WERI-Rb-1 (cell line): ENCODE measurements at regions not wholly inside any gene's neighbourhood (a gene's known extent, or its start where the extent isn't known, plus 50 kb on each side); places are given as distances from the start of the nearest gene placed in this dataset.

Source experiments
- DNase-seq: peaks from one replicate; pipeline ENCODE4 v3.0.0-alpha.2; 2020
- H3K27ac ChIP-seq: fragments of 250-450 bp; sonication (Bioruptor Pico); 2 replicates; pipeline ENCODE4 v1.5.1; 2020; ENCODE audit warnings: mild to moderate bottlenecking, moderate library complexity
- H3K27me3 ChIP-seq: fragments of 250-450 bp; sonication (Bioruptor Pico); 2 replicates; pipeline ENCODE4 v1.5.1; 2021; ENCODE audit warnings: mild to moderate bottlenecking, low read depth, moderate library complexity; ENCODE audit not compliant: insufficient read depth, severe bottlenecking
- H3K36me3 ChIP-seq: fragments of 250-450 bp; sonication (Bioruptor Pico); 2 replicates; pipeline ENCODE4 v1.5.1; 2020; ENCODE audit warnings: mild to moderate bottlenecking, moderate library complexity
- H3K4me3 ChIP-seq: 2 replicates; pipeline ENCODE4 v1.5.1; 2011; ENCODE audit warnings: low read depth, mild to moderate bottlenecking, control low read depth, low read length
- H3K9me3 ChIP-seq: fragments of 250-450 bp; sonication (Bioruptor Pico); 2 replicates; pipeline ENCODE4 v1.5.1; 2021; ENCODE audit warnings: mild to moderate bottlenecking, moderate library complexity; ENCODE audit not compliant: severe bottlenecking
- TF ChIP-seq, protein P1 (sequence below): IDR thresholded peaks from 2 replicates; pipeline ENCODE4 v1.5.1; 2011; ENCODE audit warnings: low read depth, mild to moderate bottlenecking, control low read depth, inconsistent platforms, low read length

DNA sequence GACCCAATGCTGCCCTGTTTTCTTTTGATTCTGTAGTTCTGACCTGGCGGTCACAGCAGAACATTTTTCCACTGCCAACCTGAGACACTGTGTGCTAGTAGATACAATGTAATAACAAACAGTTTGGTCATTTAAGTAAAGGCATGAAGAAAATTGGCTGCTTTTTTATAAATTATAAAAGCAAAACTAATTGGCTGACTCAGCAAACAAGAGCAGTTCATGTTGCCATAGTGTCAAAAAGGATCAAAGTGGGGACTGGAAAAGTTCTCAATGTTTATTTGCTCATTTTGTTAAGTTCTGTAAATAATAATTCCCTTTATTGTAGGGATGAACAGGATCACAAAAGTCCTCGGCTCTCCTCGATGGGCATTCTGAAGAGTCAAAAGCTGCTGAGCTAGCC lies 599.5 kb downstream of the PKHD1 start:
- no peak overlapping the region for H3K4me3 ChIP-seq
- TF ChIP-seq, protein P1, sequence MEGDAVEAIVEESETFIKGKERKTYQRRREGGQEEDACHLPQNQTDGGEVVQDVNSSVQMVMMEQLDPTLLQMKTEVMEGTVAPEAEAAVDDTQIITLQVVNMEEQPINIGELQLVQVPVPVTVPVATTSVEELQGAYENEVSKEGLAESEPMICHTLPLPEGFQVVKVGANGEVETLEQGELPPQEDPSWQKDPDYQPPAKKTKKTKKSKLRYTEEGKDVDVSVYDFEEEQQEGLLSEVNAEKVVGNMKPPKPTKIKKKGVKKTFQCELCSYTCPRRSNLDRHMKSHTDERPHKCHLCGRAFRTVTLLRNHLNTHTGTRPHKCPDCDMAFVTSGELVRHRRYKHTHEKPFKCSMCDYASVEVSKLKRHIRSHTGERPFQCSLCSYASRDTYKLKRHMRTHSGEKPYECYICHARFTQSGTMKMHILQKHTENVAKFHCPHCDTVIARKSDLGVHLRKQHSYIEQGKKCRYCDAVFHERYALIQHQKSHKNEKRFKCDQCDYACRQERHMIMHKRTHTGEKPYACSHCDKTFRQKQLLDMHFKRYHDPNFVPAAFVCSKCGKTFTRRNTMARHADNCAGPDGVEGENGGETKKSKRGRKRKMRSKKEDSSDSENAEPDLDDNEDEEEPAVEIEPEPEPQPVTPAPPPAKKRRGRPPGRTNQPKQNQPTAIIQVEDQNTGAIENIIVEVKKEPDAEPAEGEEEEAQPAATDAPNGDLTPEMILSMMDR = no peak
- H3K36me3 ChIP-seq = no peaks in the 10 kb centered on the region
- peaks cover 7% of the 10 kb centered on the region for H3K9me3 ChIP-seq
- no peaks in the 10 kb centered on the region for H3K27me3 ChIP-seq
- H3K27ac ChIP-seq = no peak overlapping the region
- DNase-seq = no peak

DNA sequence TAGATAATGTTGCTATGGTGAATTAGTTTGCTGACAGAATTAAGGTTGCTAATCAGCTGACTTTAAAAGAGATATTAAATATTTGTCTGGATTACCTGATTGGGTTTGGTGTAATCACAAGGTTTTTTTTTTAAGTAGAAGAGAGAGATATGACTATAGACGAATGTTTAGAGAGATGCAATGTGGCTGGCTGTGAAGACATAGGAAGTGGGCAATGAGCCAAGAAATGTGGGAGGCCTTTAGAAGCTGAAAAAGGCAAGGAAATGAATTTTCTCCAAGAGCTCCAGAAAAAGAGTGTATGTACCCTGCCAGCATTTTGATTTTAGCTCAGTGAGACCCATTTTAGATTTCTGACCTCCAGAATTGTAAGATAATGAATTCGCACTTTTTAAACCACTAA lies 598.3 kb downstream of the PKHD1 start:
- TF ChIP-seq, protein P1 = no peak
- Histone ChIP-seq H3K27ac (no peak overlapping the region), H3K4me3 (no peak overlapping the region), H3K36me3 (no peaks in the 10 kb centered on the region), H3K27me3 (no peaks in the 10 kb centered on the region), H3K9me3 (peaks cover 7% of the 10 kb centered on the region)
- no peak for DNase-seq

DNA sequence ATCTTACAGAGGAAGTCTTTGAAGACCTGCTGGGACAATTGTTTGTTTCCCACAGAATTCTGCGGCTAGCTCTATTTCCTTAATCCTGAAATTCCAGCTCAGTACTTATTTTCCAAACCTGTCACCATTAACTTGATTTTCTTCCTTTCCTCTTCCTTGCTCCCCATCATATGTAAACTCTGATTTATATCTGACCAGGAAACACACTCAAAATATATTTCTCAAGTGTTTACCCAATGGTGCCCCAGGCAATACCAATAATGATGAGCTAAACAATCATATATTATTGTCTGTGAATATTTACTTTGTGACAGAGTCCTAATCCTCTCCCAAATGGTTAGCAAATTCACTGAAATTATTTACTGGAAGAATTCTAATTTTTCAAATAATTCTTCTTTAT lies 597.3 kb downstream of the PKHD1 start:
- Histone ChIP-seq H3K36me3 (no peaks in the 10 kb centered on the region), H3K9me3 (peaks cover 7% of the 10 kb centered on the region), H3K27me3 (no peaks in the 10 kb centered on the region), H3K27ac (no peak overlapping the region), H3K4me3 (no peak overlapping the region)
- TF ChIP-seq, protein P1 = no peak
- DNase-seq = no peak

DNA sequence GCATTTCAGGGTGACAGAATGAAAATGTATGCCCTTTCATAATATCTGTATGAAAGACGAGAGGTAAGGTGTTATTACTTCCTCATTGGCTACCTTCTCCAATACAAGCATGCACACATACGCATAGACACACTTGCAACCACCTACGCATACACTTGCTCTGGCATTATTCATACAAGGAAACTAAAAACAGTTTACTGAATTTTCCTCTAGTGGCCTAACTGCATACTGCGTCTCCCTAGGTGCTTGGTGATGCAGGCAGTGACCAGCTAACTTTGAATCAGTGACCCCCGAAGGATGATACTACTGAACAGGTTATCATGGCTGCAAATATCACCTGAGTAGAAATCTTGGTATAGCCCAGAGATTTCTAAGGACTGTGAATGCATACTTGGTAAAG lies 593.1 kb downstream of the PKHD1 start:
- no peaks in the 10 kb centered on the region for H3K9me3 ChIP-seq
- no peaks in the 10 kb centered on the region for H3K27me3 ChIP-seq
- H3K36me3 ChIP-seq = no peaks in the 10 kb centered on the region
- no peak overlapping the region for H3K27ac ChIP-seq
- TF ChIP-seq, protein P1 = peak; percentile 68
- DNase-seq = peak; percentile 21
- no peak overlapping the region for H3K4me3 ChIP-seq

DNA sequence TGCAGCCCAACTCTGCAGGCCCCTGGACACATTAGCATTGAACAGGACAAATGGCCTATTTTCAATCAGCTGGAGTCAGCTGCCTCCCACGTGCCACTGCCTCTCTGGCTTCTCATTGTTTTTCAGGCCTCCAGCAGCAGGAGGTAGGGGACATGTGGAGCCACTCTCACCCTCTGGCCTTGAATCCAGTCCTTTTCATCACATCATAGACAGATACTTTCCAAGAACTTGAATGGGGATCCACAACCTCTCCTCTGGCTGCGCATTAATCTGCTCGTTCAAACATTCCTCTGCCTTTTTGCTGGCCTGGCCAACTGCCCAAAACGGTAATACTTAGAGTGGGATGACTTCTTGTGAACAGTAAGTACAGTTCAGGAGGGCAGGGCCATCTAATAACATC lies 592.3 kb downstream of the PKHD1 start:
- TF ChIP-seq, protein P1 = no peak
- H3K27ac ChIP-seq = no peak overlapping the region
- no peak overlapping the region for H3K4me3 ChIP-seq
- H3K27me3 ChIP-seq = no peaks in the 10 kb centered on the region
- no peaks in the 10 kb centered on the region for H3K36me3 ChIP-seq
- no peak for DNase-seq
- no peaks in the 10 kb centered on the region for H3K9me3 ChIP-seq

DNA sequence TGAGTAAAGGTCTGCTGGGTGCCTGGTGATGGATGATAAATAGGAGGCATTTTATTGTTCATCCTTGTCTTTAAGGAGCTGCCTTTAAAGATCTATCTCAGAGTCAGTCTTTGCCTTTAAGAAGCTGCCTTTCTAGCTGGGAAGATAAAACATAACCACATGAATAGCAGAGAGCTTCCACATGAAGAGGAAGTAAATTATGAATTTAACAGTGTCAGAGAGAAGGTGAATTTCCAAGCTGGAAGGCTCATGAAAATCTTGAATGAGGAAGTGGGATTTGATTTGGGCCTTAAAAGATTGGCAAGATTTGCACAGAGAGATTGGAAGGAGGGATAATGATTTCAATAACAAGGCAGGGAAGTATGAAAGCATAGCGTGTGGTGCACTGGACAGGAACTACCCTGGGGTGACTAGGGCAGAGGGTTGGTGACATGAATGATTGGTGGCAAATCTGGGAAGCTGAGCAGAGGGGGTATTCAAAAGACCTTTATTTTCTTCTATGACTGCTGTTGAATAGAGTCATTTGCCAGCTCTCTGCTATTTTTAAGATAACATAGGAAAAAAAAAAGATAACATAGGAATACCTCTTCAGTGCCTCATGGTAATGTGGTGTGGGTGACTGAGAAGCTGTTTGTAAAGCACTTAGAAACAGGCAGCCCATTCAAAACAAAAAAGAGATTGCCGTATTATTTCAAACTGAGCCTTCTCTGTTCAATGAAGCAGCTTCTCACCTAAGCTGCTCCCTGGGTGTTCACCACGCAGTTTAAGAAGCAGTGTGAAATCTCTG lies 591.6 kb downstream of the PKHD1 start:
- no peak overlapping the region for H3K4me3 ChIP-seq
- TF ChIP-seq, protein P1 = no peak
- no peaks in the 10 kb centered on the region for H3K9me3 ChIP-seq
- H3K27ac ChIP-seq = no peak overlapping the region
- no peak for DNase-seq
- H3K27me3 ChIP-seq = no peaks in the 10 kb centered on the region
- H3K36me3 ChIP-seq = no peaks in the 10 kb centered on the region
